ENCODE measurements at regions not wholly inside any gene's neighbourhood (a gene's known extent, or its start where the extent isn't known, plus 50 kb on each side); places are given as distances from the start of the nearest gene placed in this dataset.

- H3K79me1 ChIP-seq (ENCODE audit: insufficient read depth, low read depth, low read length, poor library complexity, severe bottlenecking), result no peaks in the 10 kb centered on the region
- H3K56ac ChIP-seq (ENCODE audit: insufficient read length, low read depth, low read length), result no peak overlapping the region
- peaks cover 4% of the 10 kb centered on the region; the same call in 1 of the 2 replicates for H3K4me1 ChIP-seq (ENCODE audit: insufficient read depth, low read length)
- H2BK5ac ChIP-seq (ENCODE audit: insufficient read length, low read length), result no peak overlapping the region
- no peak overlapping the region for H2BK15ac ChIP-seq (ENCODE audit: low read depth, low read length)
- Mint-ChIP-seq H3K9me3 (peaks cover 0 to 3% of the 10 kb centered on the region in 2 experiments; a peak in 1 of 5 replicates), H3K27me3 (ENCODE audit: low read depth) (no peaks in the 10 kb centered on the region), H3K4me1 (peaks cover 28 to 39% of the 10 kb centered on the region in 2 experiments), H3K27ac (no peak overlapping the region), H3K4me3 (no peak overlapping the region), H3K36me3 (ENCODE audit: insufficient read depth in 1 of 3, low read depth in 3 of 3) (peaks cover 0 to 3% (median 0%) of the 10 kb centered on the region in 3 experiments; a peak in 2 of 7 replicates)
- H3K18ac ChIP-seq (ENCODE audit: insufficient read length, low read depth, low read length), result no peak overlapping the region
- no peak overlapping the region for H4K8ac ChIP-seq (replicated peaks; ENCODE audit: insufficient read length, low read depth, low read length)
- H3K27ac ChIP-seq (ENCODE audit: insufficient read length, low read depth, low read length), result no peak overlapping the region
- H4K5ac ChIP-seq (ENCODE audit: insufficient read length, low read depth, low read length), result no peak overlapping the region
- no peak overlapping the region for H3K23ac ChIP-seq (ENCODE audit: insufficient read length, low read depth, low read length)
- no peak overlapping the region for H3K4ac ChIP-seq (ENCODE audit: low read depth, low read length)
- no peaks in the 10 kb centered on the region for H3K23me2 ChIP-seq (ENCODE audit: insufficient read length, low read depth, low read length, poor library complexity, severe bottlenecking)
- no peak overlapping the region for H4K91ac ChIP-seq (ENCODE audit: insufficient read length, low read depth, low read length)
- no peak overlapping the region for H2AFZ ChIP-seq (ENCODE audit: low read length)
- no peak overlapping the region for H3K14ac ChIP-seq (ENCODE audit: insufficient read depth, low read length)
- no peak overlapping the region for H3K9ac ChIP-seq (ENCODE audit: extremely low read depth, insufficient read length, low read length)
- no peaks in the 10 kb centered on the region for H3K79me2 ChIP-seq (ENCODE audit: insufficient read depth, low read length)
- no peak overlapping the region for H3K4me2 ChIP-seq (ENCODE audit: insufficient read depth, insufficient read length, low read length)
- TF ChIP-seq, protein P1, sequence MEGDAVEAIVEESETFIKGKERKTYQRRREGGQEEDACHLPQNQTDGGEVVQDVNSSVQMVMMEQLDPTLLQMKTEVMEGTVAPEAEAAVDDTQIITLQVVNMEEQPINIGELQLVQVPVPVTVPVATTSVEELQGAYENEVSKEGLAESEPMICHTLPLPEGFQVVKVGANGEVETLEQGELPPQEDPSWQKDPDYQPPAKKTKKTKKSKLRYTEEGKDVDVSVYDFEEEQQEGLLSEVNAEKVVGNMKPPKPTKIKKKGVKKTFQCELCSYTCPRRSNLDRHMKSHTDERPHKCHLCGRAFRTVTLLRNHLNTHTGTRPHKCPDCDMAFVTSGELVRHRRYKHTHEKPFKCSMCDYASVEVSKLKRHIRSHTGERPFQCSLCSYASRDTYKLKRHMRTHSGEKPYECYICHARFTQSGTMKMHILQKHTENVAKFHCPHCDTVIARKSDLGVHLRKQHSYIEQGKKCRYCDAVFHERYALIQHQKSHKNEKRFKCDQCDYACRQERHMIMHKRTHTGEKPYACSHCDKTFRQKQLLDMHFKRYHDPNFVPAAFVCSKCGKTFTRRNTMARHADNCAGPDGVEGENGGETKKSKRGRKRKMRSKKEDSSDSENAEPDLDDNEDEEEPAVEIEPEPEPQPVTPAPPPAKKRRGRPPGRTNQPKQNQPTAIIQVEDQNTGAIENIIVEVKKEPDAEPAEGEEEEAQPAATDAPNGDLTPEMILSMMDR (conservative IDR thresholded peaks at IDR 0.05), result no peak
- WGBS (ENCODE audit: extremely low coverage, insufficient read length, low lambda C conversion rate), result no CpG with 5 or more reads among the region's 1 CpG
- no peak overlapping the region for H2AK5ac ChIP-seq (ENCODE audit: insufficient read length, low read length)
- H3T11ph ChIP-seq (ENCODE audit: low read length), result no peak overlapping the region
- no peak overlapping the region for H2BK120ac ChIP-seq (ENCODE audit: low read depth, low read length, poor library complexity, severe bottlenecking)
- H2BK12ac ChIP-seq (ENCODE audit: insufficient read length, low read depth, low read length), result no peak overlapping the region
- no peaks in the 10 kb centered on the region for H3K9me3 ChIP-seq (ENCODE audit: control insufficient read depth, low read depth, low read length)
- no peak overlapping the region for H2BK20ac ChIP-seq (ENCODE audit: low read depth, low read length, poor library complexity, severe bottlenecking)
- no peaks in the 10 kb centered on the region for H3K27me3 ChIP-seq (ENCODE audit: insufficient read depth, low read length)
- no peak for DNase-seq
- H4K20me1 ChIP-seq (ENCODE audit: control insufficient read depth, insufficient read depth, insufficient read length), result no peaks in the 10 kb centered on the region
Observed at GRCh38 chr9:104264431-104264830, 170.3 kb downstream of the SMC2 start.

All from H9 (cell line).